ENCODE measurements at regions not wholly inside any gene's neighbourhood (a gene's known extent, or its start where the extent isn't known, plus 50 kb on each side); places are given as distances from the start of the nearest gene placed in this dataset.

- no peak for TF ChIP-seq CTCF (IDR thresholded peaks at IDR 0.05; ENCODE audit: control extremely low read depth, extremely low read depth, low read depth, missing control alignments)
- CTCF ChIA-PET: interaction anchor here (1.0 to 1.8 kb wide), 3 partner anchors 23 to 29 kb away, joined by 3 to 4 read pairs (median 3); no protein-coding TSS in a partner anchor
- POLR2A ChIA-PET: no interaction called here
- DNase-seq (ENCODE audit: extremely low spot score): no peak
Measured at GRCh38 chr5:9799606-9800005, 169.5 kb upstream of the TAS2R1 start.

- POLR2A ChIA-PET: no interaction called here
- CTCF ChIA-PET: no interaction called here
- TF ChIP-seq CTCF (IDR thresholded peaks at IDR 0.05; ENCODE audit: control extremely low read depth, extremely low read depth, low read depth, missing control alignments): no peak
- no peak for DNase-seq (ENCODE audit: extremely low spot score)
Measured at GRCh38 chr5:9790276-9790675, 160.1 kb upstream of the TAS2R1 start.

- no peak for DNase-seq (ENCODE audit: extremely low spot score)
- TF ChIP-seq CTCF (IDR thresholded peaks at IDR 0.05; ENCODE audit: control extremely low read depth, extremely low read depth, low read depth, missing control alignments): no peak
- ChIA-PET CTCF (no interaction called here), POLR2A (no interaction called here)
Measured at GRCh38 chr5:9789777-9790176, 159.6 kb upstream of the TAS2R1 start.

GRCh38 chr5:9787861-9788600, 157.9 kb upstream of the TAS2R1 start:
- POLR2A ChIA-PET: no interaction called here
- TF ChIP-seq CTCF (IDR thresholded peaks at IDR 0.05; ENCODE audit: control extremely low read depth, extremely low read depth, low read depth, missing control alignments): no peak
- CTCF ChIA-PET: no interaction called here
- no peak for DNase-seq (ENCODE audit: extremely low spot score)

- DNase-seq (ENCODE audit: extremely low spot score): no peak
- CTCF ChIA-PET: no interaction called here
- no peak for TF ChIP-seq CTCF (IDR thresholded peaks at IDR 0.05; ENCODE audit: control extremely low read depth, extremely low read depth, low read depth, missing control alignments)
- POLR2A ChIA-PET: no interaction called here
Measured at GRCh38 chr5:9786380-9787360, 156.5 kb upstream of the TAS2R1 start.

- DNase-seq (ENCODE audit: extremely low spot score): no peak
- TF ChIP-seq CTCF (IDR thresholded peaks at IDR 0.05; ENCODE audit: control extremely low read depth, extremely low read depth, low read depth, missing control alignments): no peak
- POLR2A ChIA-PET: no interaction called here
- CTCF ChIA-PET: no interaction called here
Measured at GRCh38 chr5:9785751-9786150, 155.6 kb upstream of the TAS2R1 start.
